Loucy (cell line): ENCODE measurements at regions not wholly inside any gene's neighbourhood (a gene's known extent, or its start where the extent isn't known, plus 50 kb on each side); places are given as distances from the start of the nearest gene placed in this dataset.

Source experiments
- H2AFZ ChIP-seq: fragments of 200-600 bp; sonication (generic); 2 replicates; pipeline ENCODE4 v1.6.0; 2016; ENCODE audit warnings: antibody characterized with exemption, mild to moderate bottlenecking, low read length, moderate library complexity
- H3F3A ChIP-seq: fragments of 200-600 bp; 2 replicates; pipeline ENCODE4 v1.6.0; 2016; ENCODE audit warnings: antibody characterized with exemption, low read depth, mild to moderate bottlenecking
- H3K27me3 ChIP-seq: fragments of 200-600 bp; sonication (generic); 2 replicates; pipeline ENCODE4 v1.6.1; 2014; ENCODE audit warnings: low read length, mild to moderate bottlenecking; ENCODE audit not compliant: insufficient read depth, poor library complexity, severe bottlenecking
- H3K36me3 ChIP-seq: fragments of 200-600 bp; sonication (generic); 2 replicates; pipeline ENCODE4 v1.6.1; 2016; ENCODE audit warnings: low read length; ENCODE audit not compliant: insufficient read depth
- H3K4me1 ChIP-seq: fragments of 200-600 bp; sonication (generic); 2 replicates; pipeline ENCODE4 v1.5.1; 2014; ENCODE audit warnings: low read length, mild to moderate bottlenecking; ENCODE audit not compliant: insufficient read depth, poor library complexity, severe bottlenecking
- H3K4me2 ChIP-seq: fragments of 200-600 bp; sonication (generic); 2 replicates; pipeline ENCODE4 v1.6.0; 2014; ENCODE audit warnings: antibody characterized with exemption, low read length, low read depth, mild to moderate bottlenecking; ENCODE audit not compliant: poor library complexity, severe bottlenecking
- H3K4me3 ChIP-seq: fragments of 200-600 bp; sonication (generic); 2 replicates; pipeline ENCODE4 v1.5.1; 2014; ENCODE audit warnings: low read length, mild to moderate bottlenecking, mixed read lengths; ENCODE audit not compliant: poor library complexity, severe bottlenecking
- H3K79me2 ChIP-seq: fragments of 200-600 bp; sonication (generic); 2 replicates; pipeline ENCODE4 v1.6.1; 2014; ENCODE audit warnings: low read length; ENCODE audit not compliant: insufficient read depth
- H3K9ac ChIP-seq: fragments of 200-600 bp; sonication (generic); 2 replicates; pipeline ENCODE4 v1.6.0; 2014; ENCODE audit warnings: mild to moderate bottlenecking, low read depth, low read length, moderate library complexity; ENCODE audit not compliant: poor library complexity, severe bottlenecking
- H3K9me2 ChIP-seq: fragments of 200-600 bp; sonication (generic); replicated peaks from 2 replicates; pipeline ENCODE4 v1.6.1; 2016; ENCODE audit warnings: low read depth, low read length, mixed read lengths
- H3K9me3 ChIP-seq: fragments of 200-600 bp; sonication (generic); 2 replicates; pipeline ENCODE4 v1.6.1; 2014; ENCODE audit warnings: mild to moderate bottlenecking, antibody characterized with exemption, low read length, low read depth; ENCODE audit not compliant: insufficient read depth
- H4K20me1 ChIP-seq: fragments of 200-600 bp; sonication (generic); 2 replicates; pipeline ENCODE4 v1.6.0; 2014; ENCODE audit warnings: antibody characterized with exemption, low read length, mild to moderate bottlenecking; ENCODE audit not compliant: insufficient read depth, poor library complexity, severe bottlenecking
- CTCF ChIP-seq: fragments of 200-600 bp; sonication (generic); conservative IDR thresholded peaks from 2 replicates; pipeline ENCODE4 v1.5.1; 2014; ENCODE audit warnings: mild to moderate bottlenecking, antibody characterized with exemption, low read length
- EZH2phosphoT487 ChIP-seq: fragments of 200-600 bp; IDR thresholded peaks from 2 replicates; pipeline ENCODE4 v1.6.1; 2018; ENCODE audit warnings: antibody characterized with exemption, mild to moderate bottlenecking, moderate library complexity, borderline replicate concordance

GRCh38 chr2:39874236-39874635, 95.2 kb upstream of the THUMPD2 start:
- no peak overlapping the region for H3K4me3 ChIP-seq
- H3K9me3 ChIP-seq: no peaks in the 10 kb centered on the region
- no peaks in the 10 kb centered on the region for H3K27me3 ChIP-seq
- H4K20me1 ChIP-seq: no peaks in the 10 kb centered on the region
- H3K36me3 ChIP-seq: no peaks in the 10 kb centered on the region
- H2AFZ ChIP-seq: no peak overlapping the region
- no peaks in the 10 kb centered on the region for H3K9me2 ChIP-seq
- peaks cover 24% of the 10 kb centered on the region for H3K4me1 ChIP-seq
- no peaks in the 10 kb centered on the region for H3K79me2 ChIP-seq
- H3K4me2 ChIP-seq: no peak overlapping the region
- no peaks in the 10 kb centered on the region for H3F3A ChIP-seq
- TF ChIP-seq EZH2phosphoT487 (no peak), CTCF (no peak)
- no peak overlapping the region for H3K9ac ChIP-seq

- Histone ChIP-seq H3K9ac (no peak overlapping the region), H3K27me3 (no peaks in the 10 kb centered on the region), H3K4me3 (no peak overlapping the region), H2AFZ (no peak overlapping the region), H3K9me2 (no peaks in the 10 kb centered on the region), H3K9me3 (no peaks in the 10 kb centered on the region), H4K20me1 (no peaks in the 10 kb centered on the region), H3K4me2 (no peak overlapping the region), H3K4me1 (peaks cover 24% of the 10 kb centered on the region), H3F3A (no peaks in the 10 kb centered on the region), H3K36me3 (no peaks in the 10 kb centered on the region), H3K79me2 (no peaks in the 10 kb centered on the region)
- TF ChIP-seq EZH2phosphoT487: no peak
- no peak for TF ChIP-seq CTCF
Observed at GRCh38 chr2:39873586-39873985, 94.5 kb upstream of the THUMPD2 start.

- no peaks in the 10 kb centered on the region for H4K20me1 ChIP-seq
- H3K36me3 ChIP-seq: no peaks in the 10 kb centered on the region
- TF ChIP-seq CTCF (no peak), EZH2phosphoT487 (no peak)
Observed at GRCh38 chr2:39872748-39873147, 93.7 kb upstream of the THUMPD2 start.

More at GRCh38 chr2:39872748-39873147, 93.7 kb upstream of the THUMPD2 start:
- no peaks in the 10 kb centered on the region for H3K79me2 ChIP-seq
- H3K4me3 ChIP-seq: no peak overlapping the region
- H3K4me1 ChIP-seq: peaks cover 24% of the 10 kb centered on the region
- H3K4me2 ChIP-seq: no peak overlapping the region
- no peaks in the 10 kb centered on the region for H3K27me3 ChIP-seq
- no peak overlapping the region for H2AFZ ChIP-seq
- H3K9ac ChIP-seq: no peak overlapping the region
- H3K9me3 ChIP-seq: no peaks in the 10 kb centered on the region
- H3F3A ChIP-seq: no peaks in the 10 kb centered on the region
- H3K9me2 ChIP-seq: no peaks in the 10 kb centered on the region
